ENCODE measurements at regions not wholly inside any gene's neighbourhood (a gene's known extent, or its start where the extent isn't known, plus 50 kb on each side); places are given as distances from the start of the nearest gene placed in this dataset.

DNA sequence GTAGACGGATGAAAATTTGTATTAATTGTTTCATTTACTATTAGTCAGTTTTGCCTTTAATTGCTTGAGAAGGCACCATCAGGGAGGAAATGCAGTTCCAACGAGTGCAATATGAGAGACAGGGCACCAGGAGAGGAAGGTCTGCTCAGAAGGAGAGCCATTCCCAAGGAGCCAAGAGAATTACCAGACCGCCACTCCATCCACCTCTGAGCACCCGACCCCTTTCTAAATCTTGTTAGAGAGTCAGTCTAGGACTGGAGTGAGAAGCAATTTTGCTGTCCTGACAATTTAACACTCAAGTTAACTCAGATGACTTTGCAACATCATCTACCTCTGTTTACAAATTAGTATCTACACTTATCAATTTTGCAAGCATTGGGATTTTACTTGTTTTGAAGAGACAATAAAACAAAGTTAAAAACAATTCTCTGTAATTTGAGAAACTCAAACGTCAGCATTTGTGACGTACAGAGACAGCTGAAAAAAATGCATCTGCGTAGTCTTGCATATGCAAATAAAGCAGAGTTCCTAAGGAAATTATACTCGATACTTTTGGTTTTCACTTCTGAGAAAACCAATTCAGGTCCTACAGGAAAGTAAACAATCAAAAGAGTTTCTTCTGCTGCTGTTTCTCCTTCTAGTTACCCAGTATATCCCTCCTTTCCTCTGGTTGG is 1704.7 kb upstream of the TENM3 start:
- TF ChIP-seq, protein P1, sequence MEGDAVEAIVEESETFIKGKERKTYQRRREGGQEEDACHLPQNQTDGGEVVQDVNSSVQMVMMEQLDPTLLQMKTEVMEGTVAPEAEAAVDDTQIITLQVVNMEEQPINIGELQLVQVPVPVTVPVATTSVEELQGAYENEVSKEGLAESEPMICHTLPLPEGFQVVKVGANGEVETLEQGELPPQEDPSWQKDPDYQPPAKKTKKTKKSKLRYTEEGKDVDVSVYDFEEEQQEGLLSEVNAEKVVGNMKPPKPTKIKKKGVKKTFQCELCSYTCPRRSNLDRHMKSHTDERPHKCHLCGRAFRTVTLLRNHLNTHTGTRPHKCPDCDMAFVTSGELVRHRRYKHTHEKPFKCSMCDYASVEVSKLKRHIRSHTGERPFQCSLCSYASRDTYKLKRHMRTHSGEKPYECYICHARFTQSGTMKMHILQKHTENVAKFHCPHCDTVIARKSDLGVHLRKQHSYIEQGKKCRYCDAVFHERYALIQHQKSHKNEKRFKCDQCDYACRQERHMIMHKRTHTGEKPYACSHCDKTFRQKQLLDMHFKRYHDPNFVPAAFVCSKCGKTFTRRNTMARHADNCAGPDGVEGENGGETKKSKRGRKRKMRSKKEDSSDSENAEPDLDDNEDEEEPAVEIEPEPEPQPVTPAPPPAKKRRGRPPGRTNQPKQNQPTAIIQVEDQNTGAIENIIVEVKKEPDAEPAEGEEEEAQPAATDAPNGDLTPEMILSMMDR (IDR thresholded peaks at IDR 0.05): no peak
- no peak for TF ChIP-seq POLR2A (IDR thresholded peaks at IDR 0.05)
